K562 (cell line): ENCODE measurements at regions not wholly inside any gene's neighbourhood (a gene's known extent, or its start where the extent isn't known, plus 50 kb on each side); places are given as distances from the start of the nearest gene placed in this dataset.
"Not testable (repeated sequence)": the region's sequence is repeated elsewhere in the genome, so short reads cannot be mapped to it uniquely, and the experiment has no call there.

Experiments used
- ATAC-seq: fragments of 200-7000 bp; cut with Tn5 transposase; 3 replicates; pipeline ENCODE4 v1.9.1; 2020; ENCODE audit warnings: moderate library complexity
- BruUV-seq: library from RNA; stranded (reverse); fragments of 400-500 nt; replicated peaks from 2 replicates; lab custom pipeline; 2021; lab: Mats Ljungman, UMichigan
- CTCF ChIA-PET: fragments of 300-600 bp; formaldehyde crosslinking; extraction: SDS; loops from one replicate; lab custom pipeline; 2021; ENCODE audit warnings: low intra/inter-chr PET ratio; lab: Yijun Ruan, JAX
- POLR2A ChIA-PET: fragments of 300-600, 350-650 bp; sonication (Branson Sonifier 250); formaldehyde crosslinking; extraction: SDS; loops from one replicate; lab custom pipeline; 2021; ENCODE audit warnings: antibody characterized with exemption, inconsistent platforms; lab: Yijun Ruan, JAX
- DNase-seq, 4 experiments: peaks; one replicate each; pipeline versions ENCODE4 v3.0.0 to v3.0.0-alpha.2; 2011 to 2018; ENCODE audit warnings: low spot score in 3 of 4, mixed read lengths in 3 of 4; ENCODE audit errors: extremely low read depth in 1 of 4
- FAIRE-seq: peaks from 2 replicates; lab custom pipeline; 2011; peaks lifted over from hg19 to GRCh38; lab: Jason Lieb, UNC
- H2AFZ ChIP-seq: 2 replicates; pipeline ENCODE4 v1.6.0; 2011; ENCODE audit warnings: low read depth, low read length, control low read depth, inconsistent platforms
- H3K27ac ChIP-seq: fragments of 200-600 bp; 3 replicates; pipeline ENCODE4 v1.8.0; 2011; ENCODE audit warnings: low read depth, mild to moderate bottlenecking, control low read depth, inconsistent platforms, low read length, moderate library complexity, mixed read lengths; ENCODE audit errors: extremely low read depth
- H3K27me3 ChIP-seq, 2 experiments: fragments of 300-600 bp in 1 of 2; 2 replicates in 1 of 2; 3 replicates in 1 of 2; pipeline versions ENCODE4 v1.6.0 to v1.8.0; 2011; ENCODE audit warnings: inconsistent platforms in 2 of 2, low read length in 2 of 2, mild to moderate bottlenecking in 1 of 2, mixed read lengths in 1 of 2, moderate library complexity in 1 of 2; ENCODE audit not compliant: control insufficient read depth in 2 of 2, insufficient read depth in 2 of 2
- H3K36me3 ChIP-seq: fragments of 300-600 bp; 3 replicates; pipeline ENCODE4 v1.8.0; 2011; ENCODE audit warnings: mild to moderate bottlenecking, low read length, inconsistent platforms; ENCODE audit not compliant: control insufficient read depth, insufficient read depth
- H3K4me1 ChIP-seq, 2 experiments: fragments of 200-600 bp in 1 of 2; replicated peaks in 1 of 2; 2 replicates in 1 of 2; 3 replicates in 1 of 2; pipeline versions ENCODE4 v1.5.1 to v1.8.0; 2011; ENCODE audit warnings: inconsistent platforms in 2 of 2, low read length in 2 of 2, mild to moderate bottlenecking in 1 of 2, mixed read lengths in 1 of 2, moderate library complexity in 1 of 2; ENCODE audit not compliant: control insufficient read depth in 2 of 2, insufficient read depth in 2 of 2
- H3K4me2 ChIP-seq: 2 replicates; pipeline ENCODE4 v1.6.1; 2011; ENCODE audit warnings: low read length, control low read depth, inconsistent platforms, mixed read lengths; ENCODE audit not compliant: insufficient read depth
- H3K4me3 ChIP-seq: fragments of 200-600 bp; sonication (generic), shearing (Covaris generic); 2 replicates; pipeline ENCODE4 v1.5.1; 2016; ENCODE audit warnings: control low read depth, inconsistent platforms
- H3K79me2 ChIP-seq: fragments of 200-600 bp; 3 replicates; pipeline ENCODE4 v1.8.0; 2011; ENCODE audit warnings: low read length, inconsistent platforms; ENCODE audit not compliant: control insufficient read depth, insufficient read depth
- H3K9ac ChIP-seq, 2 experiments: 2 replicates each; pipeline versions ENCODE4 v1.6.0 to v1.6.1; 2011; ENCODE audit warnings: low read depth in 2 of 2, low read length in 2 of 2, control low read depth in 1 of 2, inconsistent platforms in 1 of 2, mild to moderate bottlenecking in 1 of 2, mixed read lengths in 1 of 2; ENCODE audit not compliant: insufficient read depth in 1 of 2
- H3K9me1 ChIP-seq: one replicate; pipeline ENCODE4 v1.6.0; 2011; ENCODE audit warnings: inconsistent platforms, mild to moderate bottlenecking, low read length, moderate library complexity; ENCODE audit not compliant: control insufficient read depth, insufficient read depth
- H3K9me3 ChIP-seq: replicated peaks from 2 replicates; pipeline ENCODE4 v1.5.1; 2011; ENCODE audit warnings: low read depth, low read length, inconsistent platforms; ENCODE audit not compliant: control insufficient read depth, insufficient read depth
- H4K20me1 ChIP-seq: replicated peaks from 2 replicates; pipeline ENCODE4 v1.6.1; 2011; ENCODE audit warnings: low read length, inconsistent platforms, mixed read lengths; ENCODE audit not compliant: control insufficient read depth, insufficient read depth
- BDP1 ChIP-seq: IDR thresholded peaks from 3 replicates; pipeline ENCODE4 v1.6.1; 2011; ENCODE audit not compliant: insufficient read length, insufficient read depth
- MECOM ChIP-seq: fragments of 250-450 bp; sonication (Bioruptor Pico); IDR thresholded peaks from 2 replicates; pipeline ENCODE4 v1.8.0; 2022; ENCODE audit warnings: inconsistent platforms
- MEF2A ChIP-seq: IDR thresholded peaks from 2 replicates; pipeline ENCODE4 v1.6.1; 2011; ENCODE audit warnings: low read depth, mild to moderate bottlenecking, low read length, moderate library complexity; ENCODE audit not compliant: control insufficient read depth
- MEIS2 ChIP-seq: fragments of 450-650 bp; IDR thresholded peaks from 2 replicates; pipeline ENCODE4 v1.6.1; 2014; ENCODE audit warnings: mild to moderate bottlenecking; ENCODE audit not compliant: partially characterized antibody
- MYC ChIP-seq, 2 experiments: fragments of 250-450 bp in 1 of 2; sonication (Bioruptor Pico) in 1 of 2; IDR thresholded peaks; 2 replicates each; pipeline versions ENCODE4 v1.5.1 to v1.6.1; 2012 to 2021; ENCODE audit warnings: low read depth in 2 of 2, borderline replicate concordance in 1 of 2, improper control_type of control experiment in 1 of 2, low read length in 1 of 2, mild to moderate bottlenecking in 1 of 2, moderate library complexity in 1 of 2
- NCOA4 ChIP-seq: fragments of 450-650 bp; IDR thresholded peaks from 2 replicates; pipeline ENCODE4 v1.6.1; 2018; ENCODE audit warnings: mild to moderate bottlenecking; ENCODE audit not compliant: partially characterized antibody
- NR0B1 ChIP-seq: fragments of 450-650 bp; IDR thresholded peaks from one replicate; pipeline ENCODE4 v1.6.1; 2018; ENCODE audit warnings: mild to moderate bottlenecking, moderate library complexity; ENCODE audit not compliant: partially characterized antibody
- NR2C1 ChIP-seq, 2 experiments: fragments of 450-650 bp; IDR thresholded peaks; 2 replicates each; pipeline ENCODE4 v1.6.1; 2017; ENCODE audit warnings: mild to moderate bottlenecking in 2 of 2, antibody characterized with exemption in 1 of 2, inconsistent platforms in 1 of 2, missing compliant biosample characterization in 1 of 2, missing genetic modification characterization in 1 of 2
- RBM17 ChIP-seq: fragments of 200-400 bp; formaldehyde crosslinking; IDR thresholded peaks from 2 replicates; pipeline ENCODE4 v1.6.1; 2017; ENCODE audit warnings: low read depth, mild to moderate bottlenecking, low read length, borderline replicate concordance
- U2AF1 ChIP-seq: fragments of 200-400 bp; formaldehyde crosslinking; optimal IDR thresholded peaks from 2 replicates; pipeline ENCODE3; 2017; ENCODE audit warnings: mild to moderate bottlenecking, low read depth, low read length, moderate library complexity
- ZC3H8 ChIP-seq: fragments of 450-650 bp; IDR thresholded peaks from 2 replicates; pipeline ENCODE4 v1.6.1; 2017
- ZMIZ1 ChIP-seq, 2 experiments: fragments of 150-350 bp in 1 of 2; IDR thresholded peaks; 2 replicates each; pipeline ENCODE4 v1.6.1; 2012 to 2016; ENCODE audit warnings: low read depth in 2 of 2, low read length in 2 of 2, mild to moderate bottlenecking in 1 of 2, moderate library complexity in 1 of 2
- ZNF384 ChIP-seq: IDR thresholded peaks from 2 replicates; pipeline ENCODE4 v1.6.1; 2012; ENCODE audit warnings: low read depth, low read length, improper control_type of control experiment
- ZZZ3 ChIP-seq: fragments of 450-650 bp; IDR thresholded peaks from 2 replicates; pipeline ENCODE4 v1.6.1; 2016; ENCODE audit warnings: antibody characterized with exemption, mild to moderate bottlenecking, moderate library complexity
- WGBS: fragments of 100-300 bp; shearing (Covaris generic); methylation state at CpG from one replicate; pipeline ENCODE4 v1.1.6; 2016; ENCODE audit warnings: low coverage, mixed read lengths; ENCODE audit not compliant: insufficient coverage; ENCODE audit errors: missing lambda C conversion rate; 5-methylcytosine and 5-hydroxymethylcytosine counted together
- in situ Hi-C: fragments of 300-500 bp; cut with MboI; formaldehyde crosslinking; loops from 4 replicates; pipeline ENCODE4 v1.15.0; 2018; ENCODE audit warnings: inconsistent platforms, mixed read lengths
- intact Hi-C: fragments of 100-400 bp; cut with micrococcal nuclease; formaldehyde crosslinking; loops from 2 replicates; pipeline ENCODE4 v1.14.2; 2022

DNA sequence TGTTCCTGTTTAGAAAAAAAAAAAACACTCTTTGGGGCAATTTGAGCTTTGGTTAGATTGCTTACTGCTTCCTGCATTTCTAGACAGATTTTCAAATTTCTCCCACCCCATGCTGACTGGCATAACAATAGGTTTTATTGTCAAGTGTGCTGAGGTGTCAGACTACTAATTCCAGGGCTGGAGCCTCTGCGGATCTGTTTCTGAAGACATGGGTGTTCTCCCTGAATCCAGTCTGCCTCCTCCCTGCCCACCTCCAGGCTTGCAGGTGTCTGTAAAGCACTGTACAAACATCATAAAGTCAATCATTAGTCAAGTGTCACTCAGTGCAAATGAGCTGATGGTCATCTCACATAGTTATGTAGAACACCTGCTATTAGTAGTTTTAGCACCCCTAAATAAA, 292.4 kb downstream of the GATA3 start:
- BruUV-seq, result no TSS peak
- no peak for DNase-seq
- no peak for FAIRE-seq
- 0% methylated on average over 1 of the region's 1 CpG for WGBS
- Histone ChIP-seq H3K36me3 (no peaks in the 10 kb centered on the region), H3K79me2 (no peaks in the 10 kb centered on the region), H3K9me3 (no peaks in the 10 kb centered on the region), H2AFZ (no peak overlapping the region), H3K27me3 (peaks cover 0 to 4% of the 10 kb centered on the region in 2 experiments; a peak in 2 of 5 replicates), H4K20me1 (no peaks in the 10 kb centered on the region), H3K4me3 (no peak overlapping the region), H3K4me1 (no peaks in the 10 kb centered on the region), H3K27ac (no peak overlapping the region), H3K4me2 (no peak overlapping the region), H3K9me1 (no peaks in the 10 kb centered on the region), H3K9ac (no peak overlapping the region)
- intact Hi-C loops (no loop called here), in situ Hi-C loops (no loop called here)
- ChIA-PET POLR2A (no interaction called here), CTCF (no interaction called here)
- ATAC-seq, result no peak
- no peak for TF ChIP-seq MYC (IDR thresholded peaks at IDR 0.05; ENCODE audit: low read depth, low read length)
- TF ChIP-seq MYC (CRISPR knock-in tag; IDR thresholded peaks at IDR 0.05; ENCODE audit: borderline replicate concordance, low read depth), result no peak
- TF ChIP-seq ZZZ3, result no peak
- TF ChIP-seq RBM17, result no peak
- TF ChIP-seq MECOM (CRISPR knock-in tag), result no peak
- TF ChIP-seq NR0B1, result no peak
- TF ChIP-seq MEIS2, result no peak
- TF ChIP-seq MEF2A, result no peak
- TF ChIP-seq U2AF1, result no peak
- no peak for TF ChIP-seq BDP1
- TF ChIP-seq ZNF384, result no peak
- TF ChIP-seq NCOA4, result no peak
- no peak for TF ChIP-seq NR2C1 (IDR thresholded peaks at IDR 0.05)
- no peak for TF ChIP-seq NR2C1 (tag; IDR thresholded peaks at IDR 0.05)
- TF ChIP-seq ZMIZ1 (IDR thresholded peaks at IDR 0.05; ENCODE audit: low read depth in 2 of 2, low read length in 2 of 2), result no peak
- no peak for TF ChIP-seq ZC3H8

DNA sequence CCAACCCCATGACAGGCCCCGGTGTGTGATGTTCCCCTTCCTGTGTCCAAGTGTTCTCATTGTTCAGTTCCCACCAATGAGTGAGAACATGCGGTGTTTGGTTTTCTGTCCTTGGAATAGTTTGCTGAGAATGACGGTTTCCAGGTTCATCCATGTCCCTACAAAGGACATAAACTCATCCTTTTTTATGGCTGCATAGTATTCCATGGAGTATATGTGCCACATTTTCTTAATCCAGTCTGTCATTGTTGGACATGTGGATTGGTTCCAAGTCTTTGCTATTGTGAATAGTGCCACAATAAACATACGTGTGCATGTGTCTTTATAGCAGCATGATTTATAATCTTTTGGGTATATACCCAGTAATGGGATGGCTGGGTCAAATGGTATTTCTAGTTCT, 293.1 kb downstream of the GATA3 start:
- H3K4me1 ChIP-seq, H3K4me3 ChIP-seq, H2AFZ ChIP-seq, BruUV-seq, CTCF ChIA-PET, H3K27me3 ChIP-seq, H4K20me1 ChIP-seq, H3K79me2 ChIP-seq, H3K9ac ChIP-seq, H3K27ac ChIP-seq, intact Hi-C loops, H3K9me1 ChIP-seq, H3K4me2 ChIP-seq, H3K36me3 ChIP-seq, FAIRE-seq, POLR2A ChIA-PET, in situ Hi-C loops, DNase-seq, H3K9me3 ChIP-seq, ATAC-seq: not testable (repeated sequence)
- WGBS, result 0% methylated on average over 2 of the region's 4 CpGs
